Fibroblast of the aortic adventitia (primary cell): ENCODE measurements at regions not wholly inside any gene's neighbourhood (a gene's known extent, or its start where the extent isn't known, plus 50 kb on each side); places are given as distances from the start of the nearest gene placed in this dataset.

Experiments used
- DNase-seq: peaks from one replicate; pipeline ENCODE4 v3.0.0-alpha.2; 2010; ENCODE audit warnings: low read depth
- H3K4me3 ChIP-seq: 2 replicates; pipeline ENCODE4 v1.5.1; 2011; ENCODE audit warnings: low read depth, mild to moderate bottlenecking, control low read depth, low read length, moderate library complexity
- CTCF ChIP-seq: IDR thresholded peaks from 2 replicates; pipeline ENCODE4 v1.5.1; 2011; ENCODE audit warnings: mild to moderate bottlenecking, low read length, control low read depth, inconsistent platforms; ENCODE audit not compliant: insufficient read depth

- no peak for TF ChIP-seq CTCF
- no peak for DNase-seq
Observed at GRCh38 chr1:163781146-163781545, 459.4 kb downstream of the NUF2 start.

GRCh38 chr1:163785868-163786405, 464.2 kb downstream of the NUF2 start:
- TF ChIP-seq CTCF: no peak
- no peak overlapping the region for H3K4me3 ChIP-seq
- DNase-seq: no peak

More at GRCh38 chr1:163781146-163781545, 459.4 kb downstream of the NUF2 start:
- no peak overlapping the region for H3K4me3 ChIP-seq

- H3K4me3 ChIP-seq: no peak overlapping the region
- TF ChIP-seq CTCF: no peak
- DNase-seq: no peak
Observed at GRCh38 chr1:163789911-163790310, 468.2 kb downstream of the NUF2 start.

- no peak for TF ChIP-seq CTCF
- no peak overlapping the region for H3K4me3 ChIP-seq
- no peak for DNase-seq
Observed at GRCh38 chr1:163794551-163794950, 472.8 kb downstream of the NUF2 start.

- DNase-seq: peak; percentile 34
- TF ChIP-seq CTCF: no peak
- no peak overlapping the region for H3K4me3 ChIP-seq
Observed at GRCh38 chr1:163796394-163796821, 474.7 kb downstream of the NUF2 start.

GRCh38 chr1:163797816-163798215, 476.1 kb downstream of the NUF2 start:
- TF ChIP-seq CTCF: no peak
- no peak for DNase-seq
- no peak overlapping the region for H3K4me3 ChIP-seq

GRCh38 chr1:163799190-163799805, 477.5 kb downstream of the NUF2 start:
- TF ChIP-seq CTCF: no peak
- no peak for DNase-seq
- H3K4me3 ChIP-seq: no peak overlapping the region
